SK-N-DZ (cell line): ENCODE measurements at regions not wholly inside any gene's neighbourhood (a gene's known extent, or its start where the extent isn't known, plus 50 kb on each side); places are given as distances from the start of the nearest gene placed in this dataset.

ENCODE experiments used
- DNase-seq: peaks from one replicate; pipeline ENCODE4 v3.0.0-alpha.2; 2015; ENCODE audit warnings: low spot score

- DNase-seq, result no peak
Measured at GRCh38 chr4:161225327-161225726, 938.5 kb downstream of the FSTL5 start.

GRCh38 chr4:161222889-161223288, 940.9 kb downstream of the FSTL5 start:
- DNase-seq, result no peak

- DNase-seq, result peak; percentile 23
Measured at GRCh38 chr4:161208564-161208963, 955.2 kb downstream of the FSTL5 start.

- DNase-seq, result peak; percentile 40
Measured at GRCh38 chr4:161206528-161207080, 957.2 kb downstream of the FSTL5 start.

GRCh38 chr4:161203865-161204264, 959.9 kb downstream of the FSTL5 start:
- no peak for DNase-seq

- DNase-seq, result no peak
Measured at GRCh38 chr4:161197912-161198311, 965.9 kb downstream of the FSTL5 start.

GRCh38 chr4:161197474-161197873, 966.3 kb downstream of the FSTL5 start:
- no peak for DNase-seq

- DNase-seq, result no peak
Measured at GRCh38 chr4:161189286-161190134, 974.3 kb downstream of the FSTL5 start.

- no peak for DNase-seq
Measured at GRCh38 chr4:161188578-161188977, 975.2 kb downstream of the FSTL5 start.

- no peak for DNase-seq
Measured at GRCh38 chr4:161187569-161187968, 976.2 kb downstream of the FSTL5 start.

- no peak for DNase-seq
Measured at GRCh38 chr4:161186750-161187149, 977.0 kb downstream of the FSTL5 start.

- no peak for DNase-seq
Measured at GRCh38 chr4:161186012-161186411, 977.8 kb downstream of the FSTL5 start.

GRCh38 chr4:161183729-161184128, 980.1 kb downstream of the FSTL5 start:
- DNase-seq, result no peak

- DNase-seq, result no peak
Measured at GRCh38 chr4:161182913-161183312, 980.9 kb downstream of the FSTL5 start.

GRCh38 chr4:161178310-161178709, 985.5 kb downstream of the FSTL5 start:
- no peak for DNase-seq

- DNase-seq, result no peak
Measured at GRCh38 chr4:161172396-161173026, 991.3 kb downstream of the FSTL5 start.

- DNase-seq, result no peak
Measured at GRCh38 chr4:161167539-161167938, 996.3 kb downstream of the FSTL5 start.

- no peak for DNase-seq
Measured at GRCh38 chr4:161160718-161161117, 1003.1 kb downstream of the FSTL5 start.

GRCh38 chr4:161148051-161148450, 1015.7 kb downstream of the FSTL5 start:
- no peak for DNase-seq

GRCh38 chr4:161143375-161143774, 1020.4 kb downstream of the FSTL5 start:
- DNase-seq, result no peak

- no peak for DNase-seq
Measured at GRCh38 chr4:161134795-161135194, 1029.0 kb downstream of the FSTL5 start.

GRCh38 chr4:161133586-161134276, 1030.1 kb downstream of the FSTL5 start:
- DNase-seq, result peak; percentile 89
